B cell (primary cell): ENCODE measurements at regions not wholly inside any gene's neighbourhood (a gene's known extent, or its start where the extent isn't known, plus 50 kb on each side); places are given as distances from the start of the nearest gene placed in this dataset.

Experiments used
- ATAC-seq: fragments of 200-7000 bp; cut with Tn5 transposase; one replicate; pipeline ENCODE4 v1.10.0; 2021; ENCODE audit warnings: low read depth, mild to moderate bottlenecking, moderate number of reproducible peaks, moderate library complexity
- CTCF ChIA-PET: fragments of 350-600 bp; sonication (Branson Sonifier 250); formaldehyde crosslinking; loops from one replicate; lab custom pipeline; 2021; ENCODE audit warnings: antibody characterized with exemption, inconsistent platforms; lab: Charles Lee
- POLR2A ChIA-PET: fragments of 350-600 bp; sonication (Branson Sonifier 250); formaldehyde crosslinking; loops from one replicate; lab custom pipeline; 2021; ENCODE audit warnings: antibody characterized with exemption; lab: Charles Lee
- DNase-seq: peaks from one replicate; pipeline ENCODE4 v3.0.0; 2013
- H2AFZ ChIP-seq: 2 replicates; pipeline ENCODE4 v1.6.1; 2012; ENCODE audit warnings: mild to moderate bottlenecking, low read depth, low read length; ENCODE audit not compliant: insufficient read depth, poor library complexity, severe bottlenecking
- H3K27ac ChIP-seq, 2 donors: 1 replicate in 1 of 2; 2 replicates in 1 of 2; pipeline ENCODE4 v1.5.1; 2012 to 2013; ENCODE audit warnings: low read length in 2 of 2, mild to moderate bottlenecking in 2 of 2, moderate library complexity in 1 of 2
- H3K27me3 ChIP-seq, 4 experiments: fragments of 200-600 bp in 1 of 4; sonication (generic) in 1 of 4; replicated peaks in 1 of 4; 1 replicate in 2 of 4; 2 replicates in 2 of 4; pipeline versions ENCODE4 v1.6.1 to v1.7.0; 2013 to 2016; ENCODE audit warnings: low read length in 3 of 4, mild to moderate bottlenecking in 2 of 4, mixed read lengths in 1 of 4, moderate library complexity in 1 of 4; ENCODE audit not compliant: insufficient read depth in 4 of 4, control insufficient read depth in 3 of 4; ENCODE audit errors: control extremely low read depth in 1 of 4
- H3K36me3 ChIP-seq, 2 experiments: replicated peaks in 1 of 2; 1 replicate in 1 of 2; 2 replicates in 1 of 2; pipeline versions ENCODE4 v1.6.1 to v1.7.1; 2013; ENCODE audit warnings: low read length in 1 of 2; ENCODE audit not compliant: insufficient read depth in 2 of 2, control insufficient read depth in 1 of 2; ENCODE audit errors: control extremely low read depth in 1 of 2, extremely low read depth in 1 of 2
- H3K4me1 ChIP-seq, 2 donors: fragments of 200-600 bp in 1 of 2; sonication (generic) in 1 of 2; 1 replicate in 1 of 2; 2 replicates in 1 of 2; pipeline versions ENCODE4 v1.5.1 to v1.6.1; 2013 to 2017; ENCODE audit warnings: low read length in 2 of 2; ENCODE audit not compliant: control insufficient read depth in 2 of 2, insufficient read depth in 2 of 2
- H3K4me2 ChIP-seq: replicated peaks from 2 replicates; pipeline ENCODE3; 2012; ENCODE audit warnings: mild to moderate bottlenecking, low read depth, low read length; ENCODE audit not compliant: poor library complexity, severe bottlenecking
- H3K4me3 ChIP-seq, 5 experiments: fragments of 200-600 bp in 1 of 5; sonication (generic) in 1 of 5; 1 replicate in 3 of 5; 2 replicates in 2 of 5; pipeline versions ENCODE4 v1.5.1 to v1.7.0; 2011 to 2016; ENCODE audit warnings: low read length in 4 of 5, mild to moderate bottlenecking in 4 of 5, low read depth in 2 of 5, control low read depth in 1 of 5, moderate library complexity in 1 of 5; ENCODE audit not compliant: insufficient read depth in 1 of 5; ENCODE audit errors: control extremely low read depth in 1 of 5, extremely low read depth in 1 of 5
- H3K79me2 ChIP-seq: fragments of 200-600 bp; sonication (generic); one replicate; pipeline ENCODE4 v1.6.0; 2016; ENCODE audit warnings: low read length; ENCODE audit not compliant: control insufficient read depth, insufficient read depth
- H3K9ac ChIP-seq: fragments of 200-600 bp; sonication (generic); 2 replicates; pipeline ENCODE4 v1.6.1; 2017; ENCODE audit warnings: mild to moderate bottlenecking, low read length, moderate library complexity
- H3K9me3 ChIP-seq, 3 donors: one replicate each; pipeline versions ENCODE4 v1.6.1 to v1.7.1; 2013; ENCODE audit warnings: low read length in 2 of 3; ENCODE audit not compliant: control insufficient read depth in 2 of 3, insufficient read depth in 1 of 3; ENCODE audit errors: control extremely low read depth in 1 of 3
- H4K20me1 ChIP-seq: 2 replicates; pipeline ENCODE4 v1.6.0; 2012; ENCODE audit warnings: mild to moderate bottlenecking, low read length; ENCODE audit not compliant: insufficient read depth, control insufficient read depth, poor library complexity, severe bottlenecking
- H3K27ac Mint-ChIP-seq: one replicate; pipeline ENCODE4 v1.8.0; 2021; ENCODE audit warnings: mixed read lengths
- H3K27me3 Mint-ChIP-seq: one replicate; pipeline ENCODE4 v1.8.0; 2021; ENCODE audit warnings: mixed read lengths
- H3K4me1 Mint-ChIP-seq: one replicate; pipeline ENCODE4 v1.8.0; 2021; ENCODE audit warnings: mixed read lengths
- H3K4me3 Mint-ChIP-seq: one replicate; pipeline ENCODE4 v1.8.0; 2021; ENCODE audit warnings: mixed read lengths
- H3K9me3 Mint-ChIP-seq: one replicate; pipeline ENCODE4 v1.8.0; 2022; ENCODE audit warnings: mixed read lengths; ENCODE audit not compliant: insufficient read depth
- EZH2 ChIP-seq: IDR thresholded peaks from 2 replicates; pipeline ENCODE4 v1.6.1; 2012; ENCODE audit warnings: borderline replicate concordance, low read depth, mild to moderate bottlenecking, moderate library complexity, low read length; ENCODE audit not compliant: insufficient read depth, poor library complexity, severe bottlenecking
- whole genome bisulfite sequencing: methylation state at CpG from one replicate; pipeline ENCODE4 v1.1.5; 2013; ENCODE audit warnings: missing lambda C conversion rate; ENCODE audit not compliant: insufficient coverage; 5-methylcytosine and 5-hydroxymethylcytosine counted together
- intact Hi-C: fragments of 100-400 bp; cut with micrococcal nuclease; formaldehyde crosslinking; loops from one replicate; pipeline ENCODE4 v1.10.0; 2022
- TF ChIP-seq, protein P1 (sequence below): fragments of 200-600 bp; IDR thresholded peaks from one replicate; pipeline ENCODE4 v1.8.0; 2022; ENCODE audit warnings: antibody characterized with exemption, mild to moderate bottlenecking

DNA sequence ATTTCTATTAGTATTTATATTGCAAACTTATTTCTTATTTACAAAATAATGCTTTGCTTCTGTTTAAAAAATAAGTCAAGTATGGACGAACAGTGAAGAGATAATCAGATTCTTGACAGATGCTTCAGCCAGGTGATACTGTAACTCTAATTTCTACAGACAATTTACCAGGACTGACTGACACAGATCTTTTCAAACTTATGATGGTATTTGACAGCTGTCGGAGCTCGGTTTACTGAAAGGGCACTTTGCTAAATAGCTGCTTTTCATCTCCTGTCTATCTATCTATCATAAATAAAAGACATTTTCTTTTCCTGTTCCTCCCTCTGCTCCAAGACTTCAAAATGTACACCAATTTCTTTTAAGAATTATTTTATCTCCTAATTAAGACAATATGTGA, 422.5 kb upstream of the SLC8A1 start:
- Histone ChIP-seq H3K36me3 (no peaks in the 10 kb centered on the region), H3K27ac (no peak overlapping the region), H3K27me3 (no peaks in the 10 kb centered on the region), H3K4me1 (no peaks in the 10 kb centered on the region), H3K9ac (no peak overlapping the region), H3K4me3 (no peak overlapping the region), H3K9me3 (no peaks in the 10 kb centered on the region), H3K79me2 (no peaks in the 10 kb centered on the region), H3K4me2 (no peak overlapping the region), H4K20me1 (no peaks in the 10 kb centered on the region), H2AFZ (no peak overlapping the region)
- DNase-seq (no peak), ATAC-seq (no peak)
- intact Hi-C loops: no loop called here
- no peak overlapping the region for H3K27ac Mint-ChIP-seq
- no peak overlapping the region for H3K4me3 Mint-ChIP-seq
- no peaks in the 10 kb centered on the region for H3K9me3 Mint-ChIP-seq
- H3K27me3 Mint-ChIP-seq: no peaks in the 10 kb centered on the region
- H3K4me1 Mint-ChIP-seq: no peaks in the 10 kb centered on the region
- WGBS: 92% methylated on average over 2 of the region's 3 CpGs
- TF ChIP-seq EZH2: no peak
- TF ChIP-seq, protein P1, sequence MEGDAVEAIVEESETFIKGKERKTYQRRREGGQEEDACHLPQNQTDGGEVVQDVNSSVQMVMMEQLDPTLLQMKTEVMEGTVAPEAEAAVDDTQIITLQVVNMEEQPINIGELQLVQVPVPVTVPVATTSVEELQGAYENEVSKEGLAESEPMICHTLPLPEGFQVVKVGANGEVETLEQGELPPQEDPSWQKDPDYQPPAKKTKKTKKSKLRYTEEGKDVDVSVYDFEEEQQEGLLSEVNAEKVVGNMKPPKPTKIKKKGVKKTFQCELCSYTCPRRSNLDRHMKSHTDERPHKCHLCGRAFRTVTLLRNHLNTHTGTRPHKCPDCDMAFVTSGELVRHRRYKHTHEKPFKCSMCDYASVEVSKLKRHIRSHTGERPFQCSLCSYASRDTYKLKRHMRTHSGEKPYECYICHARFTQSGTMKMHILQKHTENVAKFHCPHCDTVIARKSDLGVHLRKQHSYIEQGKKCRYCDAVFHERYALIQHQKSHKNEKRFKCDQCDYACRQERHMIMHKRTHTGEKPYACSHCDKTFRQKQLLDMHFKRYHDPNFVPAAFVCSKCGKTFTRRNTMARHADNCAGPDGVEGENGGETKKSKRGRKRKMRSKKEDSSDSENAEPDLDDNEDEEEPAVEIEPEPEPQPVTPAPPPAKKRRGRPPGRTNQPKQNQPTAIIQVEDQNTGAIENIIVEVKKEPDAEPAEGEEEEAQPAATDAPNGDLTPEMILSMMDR: no peak
- ChIA-PET POLR2A (no interaction called here), CTCF (no interaction called here)

DNA sequence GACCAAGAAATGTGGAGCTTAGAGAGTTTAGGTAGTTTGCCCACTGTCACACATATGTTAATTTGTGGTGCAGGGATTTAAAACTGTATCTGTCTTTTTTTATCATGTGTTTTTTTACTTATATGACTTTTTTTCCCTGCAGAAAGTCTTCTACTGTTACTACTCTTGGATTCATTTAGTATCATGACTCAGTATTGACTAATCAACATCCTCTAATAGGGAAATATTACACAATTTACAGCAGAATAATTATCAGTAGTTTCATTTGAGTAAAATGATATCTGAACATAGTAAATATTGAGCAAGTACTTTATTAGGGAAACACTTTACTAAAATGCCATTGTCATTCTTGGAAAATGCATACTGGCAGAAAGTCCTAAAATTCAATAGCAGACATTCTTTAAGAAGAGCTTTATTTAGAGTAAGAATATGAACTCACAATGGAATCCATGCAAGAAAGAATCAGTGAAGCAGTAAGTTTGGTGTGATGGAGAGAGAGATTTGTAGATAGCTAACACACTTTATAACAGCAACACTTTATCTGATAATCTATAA, 425.9 kb upstream of the SLC8A1 start:
- H2AFZ ChIP-seq: no peak overlapping the region
- no peak overlapping the region for H3K27ac ChIP-seq
- no peaks in the 10 kb centered on the region for H3K36me3 ChIP-seq
- no peaks in the 10 kb centered on the region for H3K9me3 ChIP-seq
- no peaks in the 10 kb centered on the region for H3K4me1 Mint-ChIP-seq
- no peak overlapping the region for H3K4me3 Mint-ChIP-seq
- DNase-seq: no peak
- POLR2A ChIA-PET: no interaction called here
- no peak for ATAC-seq
- no peaks in the 10 kb centered on the region for H3K79me2 ChIP-seq
- H3K4me1 ChIP-seq: no peaks in the 10 kb centered on the region
- H3K4me2 ChIP-seq: no peak overlapping the region
- intact Hi-C loops: no loop called here
- H3K4me3 ChIP-seq: no peak overlapping the region
- no peaks in the 10 kb centered on the region for H3K27me3 ChIP-seq
- TF ChIP-seq EZH2: no peak
- TF ChIP-seq, protein P1: no peak
- H4K20me1 ChIP-seq: no peaks in the 10 kb centered on the region
- no peak overlapping the region for H3K27ac Mint-ChIP-seq
- no peaks in the 10 kb centered on the region for H3K27me3 Mint-ChIP-seq
- H3K9ac ChIP-seq: no peak overlapping the region
- CTCF ChIA-PET: no interaction called here
- no peaks in the 10 kb centered on the region for H3K9me3 Mint-ChIP-seq
